ACHN (cell line): ENCODE measurements at regions not wholly inside any gene's neighbourhood (a gene's known extent, or its start where the extent isn't known, plus 50 kb on each side); places are given as distances from the start of the nearest gene placed in this dataset.

Experiments used
- DNase-seq: peaks from one replicate; pipeline ENCODE4 v3.0.0-alpha.2; 2015
- in situ Hi-C: cut with HindIII; loops from 2 replicates; pipeline ENCODE4 v1.10.0; 2017; ENCODE audit warnings: low sequenced_read_pairs, low pct_ligation_motif_present, low pct_unique_long_range_greater_than_20kb

DNA sequence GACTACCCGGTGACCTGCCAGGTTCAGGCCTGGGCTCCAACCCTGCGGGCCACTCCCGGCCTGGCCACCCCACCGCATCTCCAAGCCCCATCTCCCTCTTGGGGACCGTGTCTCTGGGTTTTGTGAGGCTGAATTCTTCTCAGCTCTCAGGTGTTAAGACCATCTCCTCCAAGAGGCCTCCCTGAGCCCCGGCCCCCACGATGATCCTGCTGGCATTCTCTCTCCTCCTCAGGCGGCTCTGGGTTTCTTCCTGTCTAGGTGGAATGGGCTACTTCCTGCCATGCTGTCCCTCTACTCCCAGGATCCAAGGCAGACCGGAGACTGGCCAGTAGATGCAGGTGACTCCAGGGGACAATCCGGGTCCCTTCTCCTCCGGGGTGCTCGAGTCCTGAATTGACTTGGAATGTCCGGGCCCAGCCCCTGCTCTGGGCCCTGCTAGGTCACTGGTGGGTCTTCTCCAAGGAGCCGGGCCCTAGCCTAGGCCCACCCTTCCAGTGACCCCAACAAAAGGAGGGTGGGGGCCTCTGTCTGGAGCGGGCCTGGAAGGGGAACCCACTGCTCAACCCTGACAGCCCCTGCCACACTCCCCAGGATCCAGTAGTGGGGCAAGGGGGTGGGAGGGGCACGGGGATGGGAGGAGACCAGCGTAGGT, 219.8 kb downstream of the C9orf50 start:
- in situ Hi-C loops: no loop called here
- no peak for DNase-seq

DNA sequence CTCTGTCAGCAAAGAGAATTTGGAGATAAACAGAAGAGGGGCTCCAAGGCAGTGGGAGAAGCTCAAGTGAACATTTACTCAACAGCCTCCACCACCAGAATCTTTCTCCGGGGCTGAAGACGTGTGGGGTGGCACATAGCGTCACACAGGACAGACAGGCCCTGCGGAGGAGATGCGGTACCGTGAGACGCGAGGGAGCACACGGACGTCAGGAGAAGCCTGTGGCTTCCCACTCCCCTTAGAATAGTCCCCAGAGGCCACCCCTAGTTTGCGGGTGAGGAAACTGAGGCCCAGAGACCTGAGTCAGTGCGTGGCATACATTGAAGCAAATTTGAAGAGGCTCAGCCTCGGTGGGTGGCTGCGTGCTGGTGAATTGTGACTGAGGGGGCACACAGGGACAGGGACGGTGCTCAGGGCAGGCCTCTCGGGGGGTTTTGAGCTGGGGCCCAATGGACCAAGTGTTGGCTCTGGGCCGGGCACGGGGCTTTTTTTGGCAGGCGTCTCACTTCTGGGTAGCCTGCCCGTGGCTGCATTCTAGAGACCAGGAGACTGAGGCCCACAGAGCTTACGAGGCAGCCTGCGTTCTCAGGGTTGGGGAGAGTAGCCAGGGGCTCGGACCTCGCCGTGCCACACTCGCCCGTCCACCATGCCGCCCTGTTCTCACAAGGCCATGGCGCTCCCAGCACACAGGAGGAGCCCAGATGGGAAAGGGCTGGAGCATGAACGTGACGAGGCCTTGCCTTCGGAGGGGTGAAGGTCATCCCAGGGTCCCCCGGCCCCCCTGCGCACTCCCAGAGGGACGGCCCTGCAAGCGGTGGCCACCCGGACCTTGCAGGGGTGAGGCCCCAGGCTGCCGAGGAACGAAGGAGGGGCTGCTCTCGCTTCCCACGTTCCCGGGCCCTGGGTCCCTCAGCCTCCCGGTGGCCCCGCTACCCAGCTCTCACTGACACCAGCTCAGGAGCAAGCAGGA, 220.6 kb downstream of the C9orf50 start:
- in situ Hi-C loops: no loop called here
- DNase-seq: no peak

DNA sequence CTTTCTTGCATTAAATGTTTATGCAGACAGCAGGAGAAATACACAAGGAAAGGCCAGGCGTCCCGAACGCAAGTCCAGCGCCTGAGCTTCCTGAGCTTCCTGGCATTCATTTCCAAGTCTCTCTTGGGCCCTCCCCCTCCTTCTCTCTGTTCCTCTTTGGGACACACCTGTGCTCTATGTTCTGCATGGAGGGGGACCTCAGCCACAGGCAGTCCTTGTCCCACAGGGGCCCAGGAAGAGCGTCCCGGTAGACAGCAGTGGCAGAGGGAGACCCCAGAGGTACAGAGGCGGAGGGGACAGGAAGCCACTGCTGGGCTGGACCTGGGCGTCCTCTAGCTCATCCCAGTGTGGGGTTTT, 221.3 kb downstream of the C9orf50 start:
- no peak for DNase-seq
- in situ Hi-C loops: no loop called here

DNA sequence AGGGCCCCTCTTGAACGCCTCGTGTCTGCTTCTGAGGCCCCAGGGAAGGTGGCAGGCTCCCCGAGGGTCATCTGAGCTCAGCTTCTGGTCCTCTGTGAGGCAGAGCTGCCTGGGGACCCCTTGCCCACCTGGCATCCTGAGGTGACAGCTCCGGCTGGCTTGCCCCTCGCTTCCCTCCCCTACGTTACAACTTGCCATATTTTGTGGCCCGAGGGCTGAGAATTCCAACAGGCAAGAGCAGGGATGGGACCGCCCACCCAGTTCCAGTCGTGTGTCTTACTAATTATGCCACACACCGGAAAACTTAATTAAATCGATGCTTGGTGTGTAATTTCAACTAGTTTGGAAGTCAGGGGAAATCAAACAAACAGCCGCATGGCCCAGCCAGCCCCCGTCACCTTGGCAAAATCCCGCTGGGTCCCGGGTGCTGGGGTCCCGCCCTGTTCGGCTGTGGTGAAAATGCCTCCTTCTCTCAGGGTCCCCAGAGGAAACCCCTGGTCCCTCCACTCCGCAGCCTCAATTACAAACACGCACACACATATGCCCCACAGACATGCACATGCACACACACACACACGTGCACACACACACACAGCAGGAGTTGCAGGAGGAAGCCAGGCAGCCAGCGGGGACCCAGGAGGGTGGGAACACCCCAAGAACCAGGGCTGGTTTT, 221.0 kb upstream of the IER5L start:
- in situ Hi-C loops: no loop called here
- no peak for DNase-seq

DNA sequence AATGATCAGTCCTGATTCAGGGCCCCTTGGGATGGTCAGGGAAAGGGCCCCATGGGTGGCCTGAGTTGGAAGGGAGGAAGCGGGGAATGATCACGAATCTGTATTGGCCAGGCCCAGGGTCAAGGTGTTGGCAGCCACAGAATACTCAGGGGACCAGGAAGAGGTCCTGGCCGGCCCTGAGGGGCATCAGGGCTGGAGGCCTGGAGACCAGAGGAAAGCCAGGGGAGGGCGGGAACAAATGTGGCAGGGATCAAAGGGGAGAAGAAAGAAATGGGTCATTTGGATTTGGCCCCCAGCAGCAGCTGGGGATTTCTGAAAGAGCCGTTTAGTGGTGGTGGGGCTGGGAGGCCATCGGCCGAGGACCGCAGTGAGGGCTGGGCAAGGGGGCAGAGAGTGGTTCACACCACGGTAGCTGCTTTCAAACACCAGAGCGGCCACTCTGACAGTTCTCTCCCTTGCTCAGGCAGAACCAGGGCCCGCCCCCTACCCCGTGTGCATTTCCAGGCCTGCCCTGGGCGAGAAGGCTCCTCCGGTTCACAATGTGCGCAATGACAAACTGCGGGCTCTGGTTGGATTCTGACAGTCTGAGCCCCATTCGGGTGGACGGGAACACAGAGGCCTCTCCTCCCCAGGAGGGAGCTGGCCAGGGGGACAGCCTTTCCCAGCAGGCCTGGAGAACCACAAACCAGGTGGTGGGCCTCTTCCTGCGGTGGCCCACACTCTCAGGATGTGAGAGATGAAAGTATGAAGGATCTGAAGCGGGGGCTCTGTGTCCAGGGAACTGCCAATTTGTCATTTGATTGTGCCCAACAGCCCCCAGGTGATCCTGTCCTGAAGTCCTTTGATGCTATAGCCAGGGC, 220.3 kb upstream of the IER5L start:
- in situ Hi-C loops: no loop called here
- DNase-seq: no peak

DNA sequence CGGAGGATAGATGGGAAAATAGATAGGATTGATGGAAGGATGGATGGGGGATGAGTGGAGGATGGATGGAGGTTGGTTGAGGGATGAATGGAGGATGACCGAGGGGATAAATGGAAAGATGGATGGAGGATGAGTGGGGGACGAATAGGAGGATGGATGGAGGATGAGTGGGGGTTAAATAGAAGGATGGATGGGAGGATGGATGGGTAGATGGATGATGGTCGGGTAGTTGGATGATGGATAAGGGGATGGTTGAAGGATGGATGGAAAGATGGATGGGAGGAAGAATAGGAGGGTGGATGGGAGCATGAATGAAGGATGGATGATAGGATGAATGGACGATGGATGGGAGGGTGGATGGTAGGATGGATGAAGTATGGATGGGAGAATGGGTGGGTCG, 219.3 kb upstream of the IER5L start:
- DNase-seq: no peak
- in situ Hi-C loops: no loop called here

DNA sequence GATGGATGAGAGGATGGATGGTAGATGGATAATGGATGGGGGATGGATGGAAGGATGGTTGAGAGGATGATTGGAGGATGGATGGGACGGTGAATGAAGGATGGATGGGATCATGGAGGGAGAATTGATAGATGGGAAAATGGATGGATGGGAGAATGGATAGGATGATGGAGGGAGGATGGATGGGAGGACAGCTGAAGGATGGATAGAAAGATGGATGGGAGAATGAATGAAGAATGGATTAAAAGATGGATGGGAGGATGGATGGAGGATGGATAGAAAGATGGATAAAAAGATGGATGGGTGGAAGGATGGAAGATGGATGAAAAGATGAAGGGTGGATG, 218.3 kb upstream of the IER5L start:
- in situ Hi-C loops: no loop called here
- no peak for DNase-seq

DNA sequence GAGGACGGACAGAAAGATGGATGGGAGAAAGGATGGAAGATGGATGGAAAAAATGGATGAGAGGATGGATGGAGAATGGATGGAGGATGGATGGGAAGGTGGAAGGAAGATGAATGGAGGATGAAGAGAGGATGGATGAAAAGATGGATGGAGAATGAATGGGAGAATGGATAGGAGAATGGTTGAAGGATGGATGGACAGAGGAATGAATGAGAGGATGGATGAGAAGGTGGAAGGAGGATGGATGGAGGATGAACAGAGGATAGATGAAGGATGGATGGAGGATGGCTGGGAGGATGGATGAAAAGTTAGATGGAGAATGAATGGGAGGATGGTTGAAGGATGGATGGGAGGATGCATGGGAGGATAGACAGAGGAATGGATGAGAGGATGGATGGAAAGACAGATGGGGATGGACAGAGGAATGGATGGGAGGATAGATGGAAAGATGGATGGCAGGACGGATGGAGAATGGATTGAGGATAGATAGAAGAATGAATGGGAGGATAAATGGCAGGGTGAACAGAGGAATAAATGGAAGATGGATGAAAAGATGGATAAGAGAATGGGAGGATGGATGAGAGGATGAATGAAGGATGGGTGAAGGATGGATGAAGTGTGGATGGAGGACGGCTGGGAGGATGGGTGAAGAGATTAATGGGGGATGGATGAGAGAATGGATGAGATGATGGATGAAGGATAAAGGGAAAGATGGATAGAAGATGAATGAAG, 217.7 kb upstream of the IER5L start:
- DNase-seq: no peak
- in situ Hi-C loops: no loop called here

DNA sequence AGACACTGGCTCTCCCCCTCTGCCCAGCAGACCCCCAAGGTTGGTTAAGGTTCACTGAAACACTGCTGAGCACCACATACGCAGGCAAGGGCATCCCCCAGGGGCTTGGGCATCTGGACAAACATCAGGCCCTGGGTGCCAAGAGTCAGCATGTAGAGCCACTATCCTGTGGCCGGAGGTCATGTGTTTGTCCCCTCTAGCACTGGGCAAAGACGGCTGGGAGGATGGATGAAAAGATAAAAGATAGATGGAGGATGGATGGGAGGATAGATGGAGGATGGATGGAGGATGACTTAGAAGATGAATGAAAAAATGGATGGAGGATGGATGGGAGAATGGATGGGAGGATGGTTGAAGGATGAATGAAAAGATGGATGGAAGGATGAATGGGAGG, 216.8 kb upstream of the IER5L start:
- in situ Hi-C loops: no loop called here
- DNase-seq: no peak

DNA sequence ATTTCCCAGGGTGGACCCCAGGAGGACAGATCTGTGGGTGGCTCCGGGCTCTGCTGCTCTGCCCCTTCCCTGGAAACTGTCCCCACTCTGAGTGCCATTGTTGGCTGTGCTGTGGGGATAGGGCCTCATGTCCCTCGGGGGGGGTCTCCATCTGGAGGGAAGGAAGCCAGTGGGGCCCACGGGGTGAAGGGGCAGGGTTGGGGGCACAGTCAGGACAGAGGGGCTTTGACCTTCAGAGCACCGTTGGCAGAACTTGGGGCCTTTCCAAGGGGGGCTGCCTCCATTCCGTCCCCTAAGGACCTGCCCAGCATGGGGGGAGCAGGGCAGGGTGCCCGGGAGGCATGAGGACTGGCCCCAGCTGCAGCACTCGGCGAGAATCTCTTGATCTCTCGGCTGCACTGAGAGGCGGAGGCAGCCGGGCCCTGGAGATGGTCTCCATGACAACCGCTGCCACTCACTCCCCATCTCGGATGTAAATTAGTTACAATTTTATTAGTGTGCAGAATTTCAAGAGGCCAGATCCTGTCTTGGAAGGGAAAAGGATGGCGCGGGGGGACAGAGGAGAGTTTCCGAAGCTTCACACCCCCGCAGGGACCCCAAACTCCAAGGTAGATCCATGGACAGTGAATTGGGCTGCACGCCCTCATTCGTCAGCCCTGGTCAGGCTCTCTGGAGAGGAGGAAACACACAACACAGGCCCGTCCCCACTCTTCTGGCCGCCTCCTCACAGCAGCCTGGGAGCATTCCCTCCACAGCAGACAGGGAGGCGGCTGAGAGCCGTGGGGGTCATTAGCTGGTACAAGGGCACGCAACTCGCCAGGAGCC, 216.2 kb upstream of the IER5L start:
- in situ Hi-C loops: no loop called here
- no peak for DNase-seq

DNA sequence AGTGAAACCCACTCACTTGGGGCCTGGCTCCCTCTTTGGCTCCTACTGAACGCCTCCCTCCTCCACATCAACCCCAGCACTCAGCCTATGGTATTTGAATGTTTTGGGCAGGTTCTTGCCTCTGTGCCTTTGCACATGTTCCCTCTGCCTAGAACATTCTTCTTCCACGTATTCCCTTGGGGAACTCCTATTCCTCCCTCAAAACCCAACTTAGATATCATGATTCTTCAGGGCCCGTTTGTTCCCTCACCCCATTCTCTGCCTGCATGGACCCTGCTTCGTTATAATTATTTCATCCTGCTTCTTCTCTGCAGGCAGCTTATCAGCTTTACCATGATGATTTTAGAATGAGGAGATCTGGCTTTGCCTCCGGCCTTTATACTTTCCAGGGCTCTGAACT, 215.0 kb upstream of the IER5L start:
- DNase-seq: no peak
- in situ Hi-C loops: no loop called here

DNA sequence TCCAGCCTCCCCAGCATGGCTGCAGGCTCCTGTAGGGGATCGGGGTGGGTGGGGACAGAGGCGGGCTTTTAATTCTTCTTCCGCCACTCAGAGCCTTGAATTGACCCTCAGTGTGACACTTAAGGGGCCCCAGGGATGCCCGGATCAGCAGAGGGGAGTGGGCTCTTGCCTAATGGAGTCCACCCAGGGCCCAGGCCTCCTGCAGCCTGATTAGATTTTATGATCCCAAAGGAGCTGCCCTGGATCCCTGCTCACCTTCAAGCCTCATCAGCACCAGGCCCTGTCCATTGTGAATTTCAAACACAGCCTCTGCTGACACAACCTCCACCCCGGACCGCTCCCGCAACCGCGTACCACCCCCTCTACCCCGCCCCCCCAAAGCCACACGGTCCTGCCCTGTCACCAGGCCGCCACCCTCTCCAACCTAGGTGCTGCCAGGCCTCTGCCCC, 214.1 kb upstream of the IER5L start:
- in situ Hi-C loops: no loop called here
- DNase-seq: no peak

DNA sequence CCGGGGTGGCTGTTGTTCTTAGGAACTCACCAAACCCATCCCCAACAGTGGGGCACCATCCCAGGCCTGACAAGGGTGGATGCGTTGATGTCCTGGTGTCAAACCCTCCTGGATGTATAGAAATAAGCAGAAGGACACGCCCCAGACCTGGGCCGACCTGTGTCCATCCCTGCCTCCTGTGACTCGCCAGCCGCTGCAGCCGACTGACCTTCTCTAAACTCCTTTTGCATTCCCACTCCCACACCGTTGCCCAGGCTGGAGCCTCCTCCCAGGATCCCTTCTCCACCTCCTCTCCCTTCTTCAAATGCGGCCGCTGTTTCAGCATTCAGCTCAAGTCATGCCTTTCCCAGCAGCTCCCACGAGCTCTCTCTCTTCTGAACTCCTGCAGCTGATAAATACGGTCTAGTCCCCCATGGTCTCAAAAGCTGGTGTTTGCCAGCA, 213.2 kb upstream of the IER5L start:
- in situ Hi-C loops: no loop called here
- no peak for DNase-seq

DNA sequence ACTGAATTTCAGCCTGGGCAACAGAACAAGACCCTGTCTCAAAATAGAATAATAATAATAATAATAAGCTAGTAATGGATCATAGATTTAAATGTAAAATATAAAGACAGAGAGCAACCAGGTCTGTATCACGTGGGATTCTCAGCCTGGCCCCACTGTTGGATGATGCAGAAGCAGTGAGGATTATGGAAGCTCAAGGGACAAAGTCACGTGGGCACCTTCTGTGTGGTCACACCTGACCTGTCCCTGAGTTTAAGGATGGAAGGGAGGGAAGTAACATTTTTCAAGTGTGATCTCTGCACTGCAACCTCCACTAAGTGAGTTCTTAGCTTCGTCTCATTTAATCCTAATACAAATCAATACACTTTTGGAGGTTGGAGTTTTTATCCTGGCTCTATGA, 212.5 kb upstream of the IER5L start:
- in situ Hi-C loops: no loop called here
- DNase-seq: no peak

DNA sequence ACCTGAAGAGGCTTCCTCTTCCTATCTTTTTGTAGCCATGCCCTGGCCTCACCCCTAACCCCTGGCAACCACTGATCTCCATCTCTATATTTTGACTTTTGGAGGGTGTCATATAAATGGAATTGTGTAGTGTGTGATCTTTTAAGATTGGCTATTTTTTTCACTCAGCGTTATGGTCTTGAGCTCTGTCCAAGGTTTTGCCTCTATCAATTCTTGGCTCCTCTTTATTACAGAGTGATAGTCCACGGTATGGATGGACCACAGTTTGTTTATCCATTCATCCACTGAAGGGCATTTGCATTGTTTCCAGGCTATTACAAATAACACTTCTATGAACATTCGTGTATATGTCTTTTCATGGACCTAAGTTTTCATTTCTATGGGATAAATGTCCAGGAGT, 209.8 kb upstream of the IER5L start:
- in situ Hi-C loops: no loop called here
- DNase-seq: no peak

DNA sequence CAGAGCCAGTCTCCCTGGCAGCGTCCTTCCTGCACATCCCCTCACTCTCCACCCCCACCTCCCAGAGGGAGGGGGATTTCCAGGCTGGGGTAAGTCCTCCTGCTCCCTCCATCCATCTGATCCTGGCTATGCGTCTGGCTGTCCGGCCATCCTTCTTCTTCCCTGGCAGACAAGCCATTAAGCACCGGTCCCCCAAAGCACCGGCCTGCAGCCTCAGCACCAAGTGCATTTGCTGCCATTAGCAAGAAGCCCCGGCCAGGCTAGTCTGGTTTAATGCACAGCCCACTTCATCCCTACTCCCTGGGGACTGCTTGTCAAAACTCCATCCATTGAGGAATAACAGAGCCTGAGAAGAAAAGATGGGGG, 208.7 kb upstream of the IER5L start:
- no peak for DNase-seq

DNA sequence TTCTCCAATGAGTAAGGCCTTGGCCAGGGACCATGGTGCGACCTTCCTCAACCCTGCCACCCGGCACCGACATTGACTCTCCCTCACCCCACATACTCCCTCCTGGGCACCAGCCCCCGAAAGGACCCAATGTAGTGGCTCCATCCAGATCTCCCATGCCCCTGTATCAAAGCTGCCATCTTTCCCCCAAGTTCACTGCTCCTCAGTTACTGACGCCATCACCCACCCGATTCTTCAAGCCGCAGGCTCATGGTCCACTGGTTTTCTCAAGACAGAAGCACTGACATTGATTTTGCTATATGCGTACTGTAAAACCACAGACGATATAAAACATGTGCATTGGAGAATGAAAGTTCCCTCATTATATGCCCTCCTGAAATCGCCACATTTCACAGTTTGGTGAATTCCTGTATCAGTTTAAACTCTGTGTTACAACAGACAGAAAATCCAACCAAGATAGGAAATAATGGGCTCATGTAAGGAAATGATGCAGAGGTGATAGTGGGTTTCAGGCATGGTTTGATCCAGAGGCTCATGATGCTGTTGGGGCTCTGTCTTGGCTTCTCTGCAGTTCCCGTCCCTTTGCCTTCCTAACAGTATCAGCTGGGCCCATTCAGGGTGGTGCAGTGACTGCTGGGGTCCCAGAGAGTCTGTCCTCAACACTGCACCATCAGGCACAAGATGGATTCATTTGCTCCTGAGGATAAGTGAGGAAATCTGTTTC, 207.3 kb upstream of the IER5L start:
- in situ Hi-C loops: no loop called here
- no peak for DNase-seq

More for the DNA sequence above, 208.7 kb upstream of the IER5L start:
- in situ Hi-C loops: no loop called here
